Stimulated activated naive B cell treated with anti-CD40 and anti-IgM and Interleukin-4, amounts not matched to agents 10 μg/mL and 1 μg/mL and 100 μg/mL, for 72 hours (primary cell): ENCODE measurements at regions not wholly inside any gene's neighbourhood (a gene's known extent, or its start where the extent isn't known, plus 50 kb on each side); places are given as distances from the start of the nearest gene placed in this dataset.

Experiments
- ATAC-seq, 2 donors: fragments of 150-1000 bp; cut with Tn5 transposase; replicated peaks; 2 replicates each; pipeline ENCODE4 v1.10.0; 2021; ENCODE audit warnings: moderate library complexity in 1 of 2
- DNase-seq: peaks from one replicate; pipeline ENCODE4 v3.0.0; 2021
- H3K27ac Mint-ChIP-seq: one replicate; pipeline ENCODE4 v1.8.0; 2022; ENCODE audit warnings: mild to moderate bottlenecking, mixed read lengths
- H3K27me3 Mint-ChIP-seq, 2 donors: one replicate each; pipeline ENCODE4 v1.8.0; 2022; ENCODE audit warnings: mixed read lengths in 2 of 2
- H3K36me3 Mint-ChIP-seq, 2 donors: one replicate each; pipeline ENCODE4 v1.8.0; 2022; ENCODE audit warnings: mixed read lengths in 2 of 2, mild to moderate bottlenecking in 1 of 2
- H3K4me1 Mint-ChIP-seq, 2 donors: one replicate each; pipeline ENCODE4 v1.8.0; 2022; ENCODE audit warnings: mixed read lengths in 2 of 2, mild to moderate bottlenecking in 1 of 2
- H3K4me3 Mint-ChIP-seq, 2 donors: one replicate each; pipeline ENCODE4 v1.8.0; 2022; ENCODE audit warnings: mild to moderate bottlenecking in 2 of 2, mixed read lengths in 2 of 2, moderate library complexity in 1 of 2
- H3K9me3 Mint-ChIP-seq, 2 donors: one replicate each; pipeline ENCODE4 v1.8.0; 2022; ENCODE audit warnings: mixed read lengths in 2 of 2, mild to moderate bottlenecking in 1 of 2

DNA sequence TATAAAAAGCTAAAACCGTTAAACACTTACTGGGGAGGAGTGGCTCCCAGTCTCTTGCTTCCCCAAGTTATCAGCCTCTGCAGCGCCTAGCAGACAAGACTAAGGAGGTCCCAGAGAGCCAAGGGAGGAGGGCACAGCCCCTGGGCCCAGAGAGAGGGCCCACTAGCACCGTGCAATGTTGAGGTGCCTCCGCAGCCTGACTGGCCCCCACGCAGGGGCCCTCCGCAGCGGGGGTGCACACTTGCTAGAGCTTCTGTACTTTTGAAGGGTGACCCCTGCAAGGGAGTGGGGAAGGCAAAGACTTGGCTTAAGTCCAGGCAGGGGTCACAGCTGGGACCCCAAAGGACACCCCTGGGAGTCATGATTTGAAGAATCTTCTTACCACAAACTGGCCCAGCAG, 98.0 kb downstream of the ADAMTS15 start:
- Mint-ChIP-seq H3K4me1 (no peaks in the 10 kb centered on the region), H3K27me3 (peaks cover 5 to 6% of the 10 kb centered on the region in 2 donors), H3K4me3 (no peak overlapping the region), H3K36me3 (no peaks in the 10 kb centered on the region), H3K27ac (no peak overlapping the region), H3K9me3 (peaks cover 0 to 2% of the 10 kb centered on the region in 2 donors)
- DNase-seq (no peak), ATAC-seq (no peak)

DNA sequence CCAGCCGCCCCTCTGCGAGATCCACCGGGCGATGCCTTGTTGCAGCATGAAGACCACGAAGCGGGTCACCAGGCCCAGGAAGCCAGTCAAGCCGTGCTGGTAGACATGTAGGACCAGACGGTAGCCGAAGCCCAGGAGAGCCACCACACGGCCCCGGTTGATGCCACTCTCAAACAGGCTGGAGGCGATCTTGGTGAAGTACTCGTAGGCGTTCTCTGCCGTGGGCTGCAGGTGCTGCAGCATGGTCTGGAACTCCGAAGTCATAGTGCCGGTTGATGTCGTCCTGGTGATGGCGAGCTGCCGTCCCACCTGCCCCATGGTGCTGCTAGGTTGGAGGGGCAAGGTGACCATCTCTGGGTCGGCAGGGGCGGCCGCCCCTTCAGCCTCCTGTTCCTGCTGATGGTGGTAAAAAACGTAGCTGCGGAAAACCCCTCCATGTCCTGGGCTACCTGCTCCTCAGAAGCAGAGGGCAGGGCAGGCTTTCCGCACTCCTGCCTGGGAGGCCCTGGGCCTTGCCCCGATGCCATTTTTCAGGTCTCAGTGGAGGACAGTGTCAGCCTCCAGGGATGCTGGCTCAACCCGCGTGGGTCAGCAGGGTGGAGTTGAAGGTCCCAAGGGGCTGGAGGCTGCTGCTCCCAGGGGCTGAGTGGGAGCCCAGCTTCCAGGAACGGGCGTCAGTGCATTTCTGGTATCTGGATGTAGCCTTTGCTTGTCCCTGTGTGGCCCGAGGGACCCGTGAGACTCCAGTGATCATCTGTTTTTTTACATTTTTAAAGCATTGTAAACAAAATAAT, 98.7 kb downstream of the ADAMTS15 start:
- Mint-ChIP-seq H3K4me3 (no peak overlapping the region), H3K4me1 (no peaks in the 10 kb centered on the region), H3K27me3 (peaks cover 5 to 6% of the 10 kb centered on the region in 2 donors), H3K36me3 (no peaks in the 10 kb centered on the region), H3K27ac (no peak overlapping the region), H3K9me3 (peaks cover 0 to 2% of the 10 kb centered on the region in 2 donors)
- DNase-seq (no peak), ATAC-seq (no peak)

DNA sequence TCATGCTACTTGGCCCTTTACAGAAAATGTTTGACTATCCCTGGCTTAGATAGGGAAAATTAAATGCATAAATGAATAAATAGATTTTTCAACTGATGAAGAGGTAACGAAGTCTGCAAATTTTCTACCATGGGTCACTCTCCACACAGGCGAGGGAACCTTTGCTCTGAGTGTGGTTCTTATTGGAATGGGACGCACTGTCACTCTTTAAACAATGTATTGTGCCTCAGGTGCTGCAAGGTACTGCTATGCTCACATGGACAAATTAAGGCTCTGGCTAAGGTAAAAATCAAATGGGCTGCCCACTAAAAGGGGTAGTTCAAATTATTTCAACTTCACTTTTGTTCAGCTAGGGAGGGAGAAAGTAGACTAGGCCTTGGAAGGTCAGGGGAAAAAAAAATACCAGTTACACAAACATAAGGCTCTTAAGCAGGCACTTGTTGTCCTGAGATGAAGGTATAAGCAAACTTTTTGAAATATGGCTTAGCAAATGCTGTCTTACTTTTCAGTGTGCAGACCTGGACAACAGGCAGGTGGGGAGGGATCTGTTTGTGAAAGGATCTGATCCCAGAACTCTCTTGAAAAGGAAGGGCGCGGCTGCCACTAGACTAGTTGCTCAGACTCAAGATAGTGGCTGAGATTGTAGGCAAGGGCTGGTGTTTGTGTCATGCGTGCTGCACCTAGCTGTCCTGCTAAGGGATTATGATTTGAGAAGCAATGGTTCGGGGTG, 99.5 kb downstream of the ADAMTS15 start:
- ATAC-seq (no peak), DNase-seq (no peak)
- H3K36me3 Mint-ChIP-seq, result no peaks in the 10 kb centered on the region
- H3K4me3 Mint-ChIP-seq, result no peak overlapping the region
- H3K9me3 Mint-ChIP-seq, result no peaks in the 10 kb centered on the region
- no peaks in the 10 kb centered on the region for H3K4me1 Mint-ChIP-seq
- H3K27me3 Mint-ChIP-seq, result no peaks in the 10 kb centered on the region
- no peak overlapping the region for H3K27ac Mint-ChIP-seq

DNA sequence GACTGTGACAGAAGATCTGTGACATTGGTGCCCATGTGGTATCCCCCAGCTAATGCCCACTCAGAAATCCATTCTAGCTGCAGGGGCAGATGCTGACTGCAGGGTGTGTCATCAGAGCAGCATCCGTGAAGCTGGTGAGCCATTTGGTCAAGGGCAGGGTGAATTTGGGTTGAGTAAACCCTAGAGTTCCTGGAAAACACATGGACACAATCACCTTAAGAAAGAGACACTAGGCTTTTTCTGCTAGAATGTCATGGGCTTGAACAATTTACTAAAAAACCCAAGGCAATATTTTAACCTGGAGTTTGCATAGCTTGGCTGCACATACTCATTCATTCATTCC, 100.0 kb downstream of the ADAMTS15 start:
- ATAC-seq (no peak), DNase-seq (no peak)
- Mint-ChIP-seq H3K27ac (no peak overlapping the region), H3K9me3 (no peaks in the 10 kb centered on the region), H3K4me3 (no peak overlapping the region), H3K36me3 (no peaks in the 10 kb centered on the region), H3K4me1 (no peaks in the 10 kb centered on the region), H3K27me3 (no peaks in the 10 kb centered on the region)

DNA sequence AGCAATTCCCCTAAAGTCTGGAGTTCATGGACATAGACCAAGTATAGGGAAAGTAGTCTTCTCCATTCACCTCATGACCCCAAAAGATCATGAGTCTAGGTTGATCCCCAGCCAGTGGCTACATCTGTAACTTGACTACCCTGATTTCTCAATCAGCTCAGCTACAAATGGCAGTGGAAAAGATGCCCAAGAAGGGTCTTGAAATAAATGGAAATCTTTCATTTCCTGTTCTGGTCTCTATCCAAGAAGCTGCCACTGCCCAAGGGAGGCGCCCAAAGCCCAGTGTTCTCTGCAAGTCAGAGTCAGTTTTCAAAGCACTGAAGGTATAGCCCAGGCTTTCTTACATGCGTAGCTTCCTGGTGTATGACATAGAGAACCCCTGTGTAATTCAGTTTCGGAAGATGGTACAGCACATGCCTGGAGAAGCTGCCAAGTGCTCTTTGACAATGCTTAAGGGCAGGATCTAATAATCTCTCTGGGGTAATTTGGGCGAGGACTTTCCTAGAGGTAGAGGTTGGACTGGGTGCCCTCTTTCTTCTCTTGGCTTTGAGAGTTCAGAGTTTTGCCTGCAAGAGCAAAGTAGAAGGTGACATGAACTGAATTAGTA, 101.1 kb downstream of the ADAMTS15 start:
- DNase-seq, result no peak
- Mint-ChIP-seq H3K36me3 (no peaks in the 10 kb centered on the region), H3K9me3 (no peaks in the 10 kb centered on the region), H3K4me3 (no peak overlapping the region), H3K4me1 (no peaks in the 10 kb centered on the region), H3K27ac (no peak overlapping the region), H3K27me3 (peaks cover 0 to 3% of the 10 kb centered on the region in 2 donors)
- no peak for ATAC-seq

DNA sequence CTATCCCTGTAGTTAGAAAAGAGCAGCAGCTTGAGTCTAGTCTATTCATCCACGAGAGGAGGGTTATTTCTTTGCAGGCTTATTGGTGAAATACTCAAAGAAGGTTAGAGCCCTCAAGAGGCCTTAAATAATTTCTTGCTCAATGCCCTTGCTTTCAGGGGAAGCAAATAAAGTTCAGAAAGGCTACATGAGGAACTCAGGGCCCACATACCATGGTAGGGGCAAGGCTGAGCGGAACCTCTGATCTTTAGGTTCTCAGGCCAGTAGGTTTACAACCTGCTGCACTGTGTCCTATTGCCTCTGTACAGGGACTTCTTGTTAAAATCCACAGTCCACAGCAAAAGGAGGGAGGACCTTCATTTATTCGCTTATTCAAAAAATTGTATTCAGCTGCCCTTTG, 101.7 kb downstream of the ADAMTS15 start:
- H3K9me3 Mint-ChIP-seq, result no peaks in the 10 kb centered on the region
- DNase-seq (no peak), ATAC-seq (no peak)
- H3K27me3 Mint-ChIP-seq, result peaks cover 0 to 5% of the 10 kb centered on the region in 2 donors
- no peaks in the 10 kb centered on the region for H3K4me1 Mint-ChIP-seq
- no peaks in the 10 kb centered on the region for H3K36me3 Mint-ChIP-seq
- H3K4me3 Mint-ChIP-seq, result no peak overlapping the region
- H3K27ac Mint-ChIP-seq, result no peak overlapping the region

DNA sequence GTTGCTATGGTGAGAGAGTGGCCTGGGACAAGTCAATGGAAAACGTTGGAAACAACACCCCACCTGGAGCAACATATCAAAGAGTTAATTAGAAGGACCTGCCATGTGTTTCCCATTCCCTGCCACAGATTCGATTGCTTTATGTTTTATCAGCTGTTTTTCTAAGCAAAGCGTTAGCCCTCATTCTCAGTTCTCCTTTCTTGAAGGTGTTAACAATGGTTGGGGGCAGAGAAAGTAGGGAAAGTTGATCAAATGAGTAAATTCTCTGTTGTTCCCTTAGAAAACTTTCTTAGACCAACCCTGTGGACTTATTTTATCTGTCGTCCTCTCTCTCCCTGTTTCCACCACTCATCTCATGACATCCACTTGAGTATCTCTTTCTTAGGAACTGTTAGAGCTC, 102.5 kb downstream of the ADAMTS15 start:
- H3K27me3 Mint-ChIP-seq, result peaks cover 0 to 5% of the 10 kb centered on the region in 2 donors
- no peak for ATAC-seq
- H3K9me3 Mint-ChIP-seq, result no peaks in the 10 kb centered on the region
- H3K4me1 Mint-ChIP-seq, result no peaks in the 10 kb centered on the region
- H3K4me3 Mint-ChIP-seq, result no peak overlapping the region
- no peaks in the 10 kb centered on the region for H3K36me3 Mint-ChIP-seq
- no peak for DNase-seq
- H3K27ac Mint-ChIP-seq, result no peak overlapping the region

DNA sequence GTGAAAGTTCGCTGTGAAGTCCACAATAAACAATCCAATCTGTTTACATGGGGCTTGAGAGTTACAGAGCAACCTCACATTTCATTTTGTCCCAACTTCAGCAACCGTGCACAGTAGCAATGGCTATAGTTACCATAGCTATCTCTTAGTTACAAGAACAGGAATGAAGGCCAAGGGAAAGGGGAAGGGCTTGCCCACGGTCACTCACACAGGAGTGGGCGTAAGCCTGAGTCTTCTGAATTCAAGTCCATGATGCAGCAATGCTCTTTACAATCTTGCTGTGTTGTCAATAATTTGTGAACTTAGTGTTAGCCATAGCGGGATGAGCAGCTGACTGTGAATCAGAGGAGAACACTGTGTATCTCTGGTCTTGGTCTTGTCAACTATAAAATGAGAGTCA, 102.9 kb downstream of the ADAMTS15 start:
- no peak overlapping the region for H3K27ac Mint-ChIP-seq
- H3K9me3 Mint-ChIP-seq, result no peaks in the 10 kb centered on the region
- DNase-seq (no peak), ATAC-seq (no peak)
- H3K4me1 Mint-ChIP-seq, result no peaks in the 10 kb centered on the region
- H3K4me3 Mint-ChIP-seq, result no peak overlapping the region
- peaks cover 0 to 5% of the 10 kb centered on the region in 2 donors for H3K27me3 Mint-ChIP-seq
- no peaks in the 10 kb centered on the region for H3K36me3 Mint-ChIP-seq

DNA sequence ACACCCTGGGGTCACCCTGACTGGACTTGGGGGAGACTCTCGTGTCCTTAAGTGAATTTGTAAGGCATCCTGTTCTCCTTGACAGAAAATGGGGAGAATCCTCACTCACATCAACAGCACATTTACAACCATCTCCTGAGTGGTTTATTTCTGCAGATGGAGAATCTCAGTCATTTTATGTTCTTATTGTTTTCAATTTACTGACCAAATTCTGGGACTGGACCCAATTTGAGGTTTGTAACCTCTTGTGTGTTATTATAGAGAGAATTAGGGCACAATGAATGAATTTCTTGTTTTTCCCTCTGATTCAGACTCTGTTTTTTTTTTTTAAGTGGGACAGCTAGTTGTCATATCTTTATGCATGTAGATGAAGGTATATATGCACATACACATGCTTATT, 104.9 kb downstream of the ADAMTS15 start:
- no peaks in the 10 kb centered on the region for H3K4me1 Mint-ChIP-seq
- H3K27ac Mint-ChIP-seq, result no peak overlapping the region
- ATAC-seq (no peak), DNase-seq (no peak)
- peaks cover 0 to 11% of the 10 kb centered on the region in 2 donors for H3K27me3 Mint-ChIP-seq
- H3K9me3 Mint-ChIP-seq, result no peaks in the 10 kb centered on the region
- H3K36me3 Mint-ChIP-seq, result no peaks in the 10 kb centered on the region
- H3K4me3 Mint-ChIP-seq, result no peak overlapping the region

DNA sequence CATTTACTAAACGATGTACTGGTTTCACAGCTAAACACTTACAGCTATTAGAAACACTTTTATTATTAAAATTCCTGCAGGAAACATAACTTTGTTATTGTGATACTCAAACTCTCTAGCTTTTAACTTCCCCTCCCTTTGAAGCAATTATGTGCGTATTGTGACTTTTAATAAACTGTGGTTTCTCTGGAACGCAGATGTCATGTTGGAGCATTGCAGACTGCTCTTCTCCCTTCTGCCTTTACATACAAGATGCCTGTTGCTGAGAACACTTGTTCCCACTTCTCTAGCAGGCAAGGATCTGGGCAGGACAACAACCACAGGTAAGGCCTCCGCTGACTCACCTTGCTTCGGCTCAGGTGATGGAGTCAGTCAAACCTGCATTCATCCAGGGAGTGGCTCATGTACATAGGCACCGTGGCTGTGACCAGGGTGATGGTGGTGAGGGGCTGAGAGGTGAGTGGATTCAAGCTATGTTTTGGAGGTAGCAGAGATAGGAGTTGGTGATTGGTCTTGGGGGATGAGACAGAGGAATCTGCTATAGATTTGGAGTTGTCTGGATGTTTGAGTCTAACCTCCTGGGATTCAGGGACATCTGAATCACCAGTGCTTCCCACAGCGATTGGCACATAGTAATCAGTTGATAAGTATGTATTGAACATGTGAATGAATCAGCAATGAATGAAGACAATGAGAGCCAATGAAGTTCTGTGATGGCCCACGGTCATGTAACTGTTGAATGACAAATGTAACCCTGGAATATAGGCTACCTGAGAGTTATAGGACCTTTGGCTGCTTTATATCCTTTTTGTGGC, 106.0 kb downstream of the ADAMTS15 start:
- no peak for DNase-seq
- H3K27me3 Mint-ChIP-seq, result peaks cover 0 to 12% of the 10 kb centered on the region in 2 donors
- H3K36me3 Mint-ChIP-seq, result no peaks in the 10 kb centered on the region
- H3K27ac Mint-ChIP-seq, result no peak overlapping the region
- no peaks in the 10 kb centered on the region for H3K4me1 Mint-ChIP-seq
- no peaks in the 10 kb centered on the region for H3K9me3 Mint-ChIP-seq
- ATAC-seq, result no peak
- H3K4me3 Mint-ChIP-seq, result no peak overlapping the region

DNA sequence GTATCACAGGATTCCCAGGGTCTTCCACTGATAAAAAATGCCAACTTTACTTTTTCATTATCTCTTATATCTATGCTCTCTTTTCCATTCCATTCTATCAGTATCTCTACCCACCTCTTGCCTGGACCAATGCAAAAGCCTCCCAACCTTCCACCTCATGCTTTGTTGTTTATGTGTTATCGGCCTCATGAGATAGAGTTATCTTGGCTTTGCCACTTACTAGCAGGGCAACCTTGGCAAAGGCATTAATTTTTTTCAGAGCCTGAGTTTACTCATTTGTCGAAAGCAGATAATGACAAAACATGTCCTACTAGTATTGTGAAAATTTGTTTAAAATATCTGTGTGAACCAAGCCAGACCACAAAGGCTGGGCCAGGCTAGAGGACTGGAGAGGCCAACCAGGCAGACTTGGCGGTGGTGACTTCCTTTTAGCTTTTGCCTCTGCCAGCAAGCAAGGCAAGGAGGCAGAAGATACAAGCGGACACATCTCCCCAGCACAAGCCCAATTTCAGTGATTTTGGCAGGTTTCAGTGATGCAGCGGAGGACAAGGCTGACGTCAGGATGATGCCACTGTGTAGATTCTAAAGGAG, 106.9 kb downstream of the ADAMTS15 start:
- Mint-ChIP-seq H3K27me3 (peaks cover 0 to 12% of the 10 kb centered on the region in 2 donors), H3K4me1 (no peaks in the 10 kb centered on the region), H3K36me3 (no peaks in the 10 kb centered on the region), H3K27ac (no peak overlapping the region), H3K9me3 (no peaks in the 10 kb centered on the region), H3K4me3 (no peak overlapping the region)
- ATAC-seq (no peak), DNase-seq (no peak)

DNA sequence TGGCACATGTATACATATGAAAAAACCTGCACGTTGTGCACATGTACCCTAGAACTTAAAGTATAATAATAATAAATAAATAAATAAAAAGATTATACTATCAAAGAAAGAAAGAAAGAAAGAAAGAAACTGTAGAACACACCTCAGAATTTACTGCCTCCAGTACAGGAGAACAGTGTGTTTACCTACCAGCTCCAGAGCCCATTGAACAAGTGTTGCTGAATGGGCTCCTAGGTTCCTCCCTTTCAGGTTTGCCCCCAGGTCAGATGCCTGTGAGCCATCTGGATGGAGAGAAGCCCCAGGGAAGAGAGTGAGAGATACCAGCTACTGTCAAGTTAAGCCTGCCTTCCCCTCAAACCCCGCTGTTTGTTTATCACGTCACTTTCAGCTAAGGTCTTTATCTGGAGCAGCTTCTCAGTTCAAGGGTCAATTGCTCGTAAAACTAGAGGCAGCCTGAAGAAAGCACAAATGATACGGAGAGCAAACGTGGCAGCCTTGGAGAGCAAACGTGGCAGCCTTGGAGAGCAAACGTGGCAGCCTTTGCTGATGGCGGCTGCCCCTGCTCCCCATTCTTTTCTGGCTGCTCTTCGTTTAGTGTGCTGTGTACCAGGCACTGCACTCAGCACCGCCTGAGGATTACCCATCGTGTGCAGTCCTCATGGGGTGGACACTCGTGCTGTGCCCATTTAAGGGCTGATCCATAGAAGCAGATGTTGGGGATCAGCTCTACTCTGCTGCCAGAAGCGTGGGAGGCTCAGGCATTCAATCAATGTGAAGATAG, 111.7 kb downstream of the ADAMTS15 start:
- H3K9me3 Mint-ChIP-seq, result no peaks in the 10 kb centered on the region
- no peak for DNase-seq

DNA sequence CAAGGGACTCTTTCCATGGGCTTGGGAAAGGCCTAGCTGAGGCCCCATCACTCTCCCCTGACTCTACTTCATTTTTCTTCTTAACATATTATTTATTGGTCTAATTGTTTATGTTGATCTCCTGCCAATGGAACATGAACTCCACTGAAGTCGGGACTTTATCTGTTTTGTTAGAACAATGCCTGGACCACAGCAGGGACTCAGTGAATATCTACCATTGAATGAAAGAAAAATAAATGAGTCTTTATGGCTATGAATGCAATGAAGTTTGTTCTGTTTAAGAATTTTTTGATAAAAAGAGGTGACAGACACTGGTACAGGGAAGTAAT, 112.3 kb downstream of the ADAMTS15 start:
- ATAC-seq (no peak), DNase-seq (no peak)
- Mint-ChIP-seq H3K4me3 (no peak overlapping the region), H3K27ac (no peak overlapping the region), H3K27me3 (peaks cover 0 to 6% of the 10 kb centered on the region in 2 donors), H3K9me3 (no peaks in the 10 kb centered on the region), H3K4me1 (no peaks in the 10 kb centered on the region), H3K36me3 (no peaks in the 10 kb centered on the region)

More for the DNA sequence above, 111.7 kb downstream of the ADAMTS15 start:
- Mint-ChIP-seq H3K36me3 (no peaks in the 10 kb centered on the region), H3K4me1 (no peaks in the 10 kb centered on the region), H3K27me3 (peaks cover 0 to 6% of the 10 kb centered on the region in 2 donors), H3K27ac (no peak overlapping the region), H3K4me3 (no peak overlapping the region)
- ATAC-seq, result no peak
